Tibial nerve (tissue), 4 donors: ENCODE measurements at regions not wholly inside any gene's neighbourhood (a gene's known extent, or its start where the extent isn't known, plus 50 kb on each side); places are given as distances from the start of the nearest gene placed in this dataset.
"Not testable (repeated sequence)": the region's sequence is repeated elsewhere in the genome, so short reads cannot be mapped to it uniquely, and the experiment has no call there.

ENCODE experiments used
- DNase-seq, 2 donors: peaks; one replicate each; pipeline ENCODE4 v3.0.0-alpha.2; 2019; ENCODE audit warnings: low spot score in 2 of 2
- H3K27ac ChIP-seq, 4 donors: fragments of 200-600 bp; sonication (generic) in 3 of 4; one replicate each; pipeline ENCODE4 v1.5.1; 2017 to 2019; ENCODE audit warnings: mild to moderate bottlenecking in 1 of 4
- H3K27me3 ChIP-seq, 2 donors: fragments of 200-600 bp; sonication (generic) in 1 of 2; one replicate each; pipeline versions ENCODE4 v1.5.1 to v1.6.0; 2017 to 2019
- H3K36me3 ChIP-seq, 3 donors: fragments of 200-600 bp; sonication (generic); one replicate each; pipeline ENCODE4 v1.5.1; 2018 to 2019
- H3K4me1 ChIP-seq, 4 donors: fragments of 200-600 bp; sonication (generic) in 3 of 4; one replicate each; pipeline ENCODE4 v1.5.1; 2017 to 2019
- H3K4me3 ChIP-seq, 4 donors: fragments of 200-600 bp; sonication (generic) in 3 of 4; one replicate each; pipeline ENCODE4 v1.5.1; 2017 to 2019; ENCODE audit warnings: mild to moderate bottlenecking in 1 of 4, moderate library complexity in 1 of 4
- H3K9me3 ChIP-seq, 4 donors: fragments of 200-600 bp; sonication (generic) in 3 of 4; one replicate each; pipeline ENCODE4 v1.5.1; 2017 to 2019
- EP300 ChIP-seq, 2 donors: sonication (generic); formaldehyde crosslinking; IDR thresholded peaks; one replicate each; pipeline ENCODE4 v1.6.1; 2017; ENCODE audit warnings: antibody characterized with exemption in 2 of 2, mild to moderate bottlenecking in 1 of 2
- POLR2A ChIP-seq, 2 donors: fragments of 450-650 bp; IDR thresholded peaks; one replicate each; pipeline ENCODE4 v1.6.1; 2017; ENCODE audit warnings: antibody characterized with exemption in 2 of 2, mild to moderate bottlenecking in 2 of 2, moderate library complexity in 2 of 2
- WGBS, 2 donors: methylation state at CpG; one replicate each; pipeline ENCODE4 v1.1.5; 2018; 5-methylcytosine and 5-hydroxymethylcytosine counted together
- TF ChIP-seq, protein P1 (sequence below), 5 experiments: fragments of 200-600 bp in 3 of 5; fragments of 450-650 bp in 2 of 5; sonication (generic) in 3 of 5; IDR thresholded peaks; one replicate each; pipeline ENCODE4 v1.5.1; 2016 to 2019; ENCODE audit warnings: antibody characterized with exemption in 5 of 5, mild to moderate bottlenecking in 3 of 5, moderate library complexity in 2 of 5

DNA sequence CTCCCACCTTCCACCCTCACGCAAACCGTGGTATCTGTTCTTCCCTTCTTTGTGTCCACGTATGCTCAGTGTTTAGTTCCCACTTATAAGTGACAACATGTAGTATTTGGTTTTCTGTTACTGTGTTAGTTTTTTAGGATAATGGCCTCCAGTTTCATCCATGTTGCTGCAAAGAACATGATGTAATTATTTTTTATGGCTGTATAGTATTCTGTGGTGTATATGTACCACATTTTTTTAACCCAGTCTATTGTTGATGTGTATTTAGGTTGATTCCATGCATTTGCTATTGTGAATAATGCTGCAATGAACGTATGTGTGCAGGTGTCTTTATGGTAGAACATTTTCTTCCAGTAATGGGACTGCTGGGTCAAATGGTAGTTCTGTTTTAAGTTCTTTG, 228.1 kb downstream of the FBXO8 start:
- Histone ChIP-seq H3K4me1 (no peaks in the 10 kb centered on the region), H3K27ac (no peak overlapping the region), H3K4me3 (no peak overlapping the region), H3K36me3 (no peaks in the 10 kb centered on the region), H3K27me3 (no peaks in the 10 kb centered on the region), H3K9me3 (peaks cover 0 to 6% (median 0%) of the 10 kb centered on the region in 4 donors)
- no peak for DNase-seq
- TF ChIP-seq, protein P1, sequence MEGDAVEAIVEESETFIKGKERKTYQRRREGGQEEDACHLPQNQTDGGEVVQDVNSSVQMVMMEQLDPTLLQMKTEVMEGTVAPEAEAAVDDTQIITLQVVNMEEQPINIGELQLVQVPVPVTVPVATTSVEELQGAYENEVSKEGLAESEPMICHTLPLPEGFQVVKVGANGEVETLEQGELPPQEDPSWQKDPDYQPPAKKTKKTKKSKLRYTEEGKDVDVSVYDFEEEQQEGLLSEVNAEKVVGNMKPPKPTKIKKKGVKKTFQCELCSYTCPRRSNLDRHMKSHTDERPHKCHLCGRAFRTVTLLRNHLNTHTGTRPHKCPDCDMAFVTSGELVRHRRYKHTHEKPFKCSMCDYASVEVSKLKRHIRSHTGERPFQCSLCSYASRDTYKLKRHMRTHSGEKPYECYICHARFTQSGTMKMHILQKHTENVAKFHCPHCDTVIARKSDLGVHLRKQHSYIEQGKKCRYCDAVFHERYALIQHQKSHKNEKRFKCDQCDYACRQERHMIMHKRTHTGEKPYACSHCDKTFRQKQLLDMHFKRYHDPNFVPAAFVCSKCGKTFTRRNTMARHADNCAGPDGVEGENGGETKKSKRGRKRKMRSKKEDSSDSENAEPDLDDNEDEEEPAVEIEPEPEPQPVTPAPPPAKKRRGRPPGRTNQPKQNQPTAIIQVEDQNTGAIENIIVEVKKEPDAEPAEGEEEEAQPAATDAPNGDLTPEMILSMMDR (IDR thresholded peaks at IDR 0.05), result no peak
- TF ChIP-seq POLR2A (IDR thresholded peaks at IDR 0.05) (no peak), EP300 (IDR thresholded peaks at IDR 0.05) (no peak)
- WGBS, 2 donors, result 78 to 92% methylated on average over 4 of the region's 4 CpGs

DNA sequence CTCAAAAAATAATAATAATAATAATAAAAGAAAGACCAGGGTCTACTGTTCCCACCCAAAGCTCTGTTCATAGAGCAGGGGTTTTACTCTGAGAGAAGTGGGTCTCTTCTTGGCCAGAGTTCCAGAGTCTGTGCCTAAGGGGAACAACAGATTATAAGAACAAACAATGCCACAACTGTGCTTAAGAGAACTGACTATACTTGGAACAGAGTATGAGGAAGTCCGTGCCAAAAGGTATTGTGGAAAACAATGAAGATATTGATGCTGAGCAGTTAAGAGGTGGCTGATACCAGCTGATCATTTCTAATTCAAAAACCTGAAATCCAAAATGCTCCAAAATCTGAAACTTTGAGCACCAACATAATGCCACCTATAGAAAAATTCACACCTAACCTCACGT, 229.6 kb downstream of the FBXO8 start:
- no peak overlapping the region for H3K4me3 ChIP-seq
- TF ChIP-seq, protein P1 (IDR thresholded peaks at IDR 0.05), result no peak
- no peak for TF ChIP-seq EP300 (IDR thresholded peaks at IDR 0.05)
- TF ChIP-seq POLR2A (IDR thresholded peaks at IDR 0.05), result no peak
- H3K9me3 ChIP-seq, result peaks cover 0 to 4% (median 0%) of the 10 kb centered on the region in 4 donors
- H3K36me3 ChIP-seq, result no peaks in the 10 kb centered on the region
- no peaks in the 10 kb centered on the region for H3K4me1 ChIP-seq
- DNase-seq, result no peak
- WGBS, 2 donors, result 63 to 71% methylated on average over 2 of the region's 2 CpGs
- H3K27ac ChIP-seq, result no peak overlapping the region
- H3K27me3 ChIP-seq, result no peaks in the 10 kb centered on the region

DNA sequence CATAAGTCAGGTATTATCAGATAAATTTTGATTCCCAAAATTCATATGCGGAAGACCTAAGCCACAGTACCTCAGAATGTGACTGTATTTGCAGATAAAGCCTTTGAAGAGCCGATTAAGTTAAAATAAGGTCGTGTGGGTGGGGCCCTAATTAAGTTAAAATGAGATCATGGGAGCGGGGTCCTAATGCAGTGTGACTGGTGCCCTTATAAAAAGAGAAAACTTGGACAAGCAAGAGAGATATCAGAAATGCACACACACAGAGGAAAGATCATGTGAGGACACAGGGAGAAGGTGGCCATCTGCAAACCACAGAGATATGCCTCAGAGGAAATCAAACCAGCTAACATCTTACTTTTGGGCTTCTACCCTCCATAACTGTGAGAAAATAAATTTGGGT, 236.1 kb downstream of the FBXO8 start:
- H3K27me3 ChIP-seq, result no peaks in the 10 kb centered on the region
- DNase-seq, result no peak
- no peak overlapping the region for H3K27ac ChIP-seq
- no peaks in the 10 kb centered on the region for H3K9me3 ChIP-seq
- TF ChIP-seq EP300 (IDR thresholded peaks at IDR 0.05) (no peak), POLR2A (IDR thresholded peaks at IDR 0.05) (no peak)
- TF ChIP-seq, protein P1 (IDR thresholded peaks at IDR 0.05), result no peak
- H3K4me1 ChIP-seq, result no peaks in the 10 kb centered on the region
- H3K36me3 ChIP-seq, result no peaks in the 10 kb centered on the region
- WGBS, 2 donors, result 55 to 61% methylated on average over 4 of the region's 4 CpGs
- H3K4me3 ChIP-seq, result no peak overlapping the region

DNA sequence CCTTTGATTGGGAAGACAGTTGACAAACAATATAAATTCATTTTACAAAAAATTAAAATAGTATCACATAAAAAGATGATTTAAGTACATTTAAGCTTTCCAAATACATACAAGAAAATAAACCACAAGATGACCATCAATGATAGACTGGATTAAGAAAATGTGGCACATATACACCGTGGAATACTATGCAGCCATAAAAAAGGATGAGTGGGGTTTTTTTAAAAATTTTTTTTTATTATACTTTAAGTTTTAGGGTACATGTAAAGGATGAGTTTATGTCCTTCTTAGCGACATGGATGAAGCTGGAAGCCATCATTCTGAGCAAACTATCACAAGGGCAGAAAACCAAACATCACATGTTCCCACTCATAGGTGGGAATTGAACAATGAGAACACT, 237.6 kb downstream of the FBXO8 start:
- not testable (repeated sequence) for H3K4me1 ChIP-seq, H3K4me3 ChIP-seq, DNase-seq, H3K36me3 ChIP-seq, H3K27ac ChIP-seq, H3K9me3 ChIP-seq, H3K27me3 ChIP-seq
- 89 to 97% methylated on average over 2 of the region's 2 CpGs for WGBS, 2 donors

DNA sequence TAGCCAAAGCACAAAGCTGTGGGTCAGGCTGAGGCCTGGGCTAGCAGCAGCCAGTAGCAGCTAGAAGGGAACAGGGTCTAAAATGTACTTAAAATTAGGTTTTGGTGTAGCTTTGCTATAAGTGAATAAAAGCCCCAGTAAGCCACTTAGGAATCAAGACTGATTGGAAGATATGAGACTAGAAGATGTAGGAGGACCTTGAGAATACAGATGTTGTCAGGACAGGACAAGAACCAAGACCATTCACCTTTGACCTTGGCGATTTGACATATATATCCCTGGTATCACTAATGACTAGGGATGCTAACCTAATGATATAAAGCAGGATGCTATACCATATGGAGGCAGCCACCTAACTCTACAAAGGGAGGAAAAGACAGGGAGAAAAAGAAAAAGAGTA, 238.1 kb downstream of the FBXO8 start:
- H3K36me3 ChIP-seq, result no peaks in the 10 kb centered on the region
- no peak for DNase-seq

More for the DNA sequence above, 238.1 kb downstream of the FBXO8 start:
- 97 to 100% methylated on average over 1 of the region's 1 CpG for WGBS, 2 donors
- Histone ChIP-seq H3K4me1 (no peaks in the 10 kb centered on the region), H3K9me3 (no peaks in the 10 kb centered on the region), H3K4me3 (no peak overlapping the region), H3K27ac (no peak overlapping the region), H3K27me3 (no peaks in the 10 kb centered on the region)
- TF ChIP-seq, protein P1 (IDR thresholded peaks at IDR 0.05), result no peak
- TF ChIP-seq POLR2A (IDR thresholded peaks at IDR 0.05), result no peak
- TF ChIP-seq EP300 (IDR thresholded peaks at IDR 0.05), result no peak
